HL-60 (cell line): ENCODE measurements at regions not wholly inside any gene's neighbourhood (a gene's known extent, or its start where the extent isn't known, plus 50 kb on each side); places are given as distances from the start of the nearest gene placed in this dataset.

Experiments
- DNase-seq, 2 experiments: peaks; one replicate each; pipeline ENCODE4 v3.0.0-alpha.2; 2010 to 2020; ENCODE audit warnings: low read depth in 1 of 2, low spot score in 1 of 2
- H3K27ac ChIP-seq: fragments of 250-450 bp; sonication (Bioruptor Pico); replicated peaks from 2 replicates; pipeline ENCODE4 v1.5.1; 2020; ENCODE audit warnings: mild to moderate bottlenecking, moderate library complexity
- H3K27me3 ChIP-seq: fragments of 250-450 bp; sonication (Bioruptor Pico); 2 replicates; pipeline ENCODE4 v1.5.1; 2021; ENCODE audit warnings: mild to moderate bottlenecking, moderate library complexity; ENCODE audit not compliant: insufficient read depth, poor library complexity, severe bottlenecking
- H3K4me3 ChIP-seq: replicated peaks from 2 replicates; pipeline ENCODE4 v1.5.1; 2011; ENCODE audit warnings: mild to moderate bottlenecking, control low read depth, low read length; ENCODE audit not compliant: insufficient read depth
- GABPA ChIP-seq: IDR thresholded peaks from 2 replicates; pipeline ENCODE4 v1.6.1; 2012; ENCODE audit warnings: low read depth
- POLR2AphosphoS5 ChIP-seq: IDR thresholded peaks from 2 replicates; pipeline ENCODE4 v1.6.1; 2012; ENCODE audit warnings: low read depth
- REST ChIP-seq: IDR thresholded peaks from 2 replicates; pipeline ENCODE4 v1.6.1; 2012; ENCODE audit warnings: low read depth; ENCODE audit not compliant: insufficient replicate concordance
- SPI1 ChIP-seq: IDR thresholded peaks from 2 replicates; pipeline ENCODE4 v1.6.1; 2012; ENCODE audit warnings: low read depth, mild to moderate bottlenecking, borderline replicate concordance
- TF ChIP-seq, protein P1 (sequence below): IDR thresholded peaks from one replicate; pipeline ENCODE4 v1.5.1; 2011; ENCODE audit warnings: low read length, control low read depth, inconsistent platforms; ENCODE audit not compliant: insufficient read depth

DNA sequence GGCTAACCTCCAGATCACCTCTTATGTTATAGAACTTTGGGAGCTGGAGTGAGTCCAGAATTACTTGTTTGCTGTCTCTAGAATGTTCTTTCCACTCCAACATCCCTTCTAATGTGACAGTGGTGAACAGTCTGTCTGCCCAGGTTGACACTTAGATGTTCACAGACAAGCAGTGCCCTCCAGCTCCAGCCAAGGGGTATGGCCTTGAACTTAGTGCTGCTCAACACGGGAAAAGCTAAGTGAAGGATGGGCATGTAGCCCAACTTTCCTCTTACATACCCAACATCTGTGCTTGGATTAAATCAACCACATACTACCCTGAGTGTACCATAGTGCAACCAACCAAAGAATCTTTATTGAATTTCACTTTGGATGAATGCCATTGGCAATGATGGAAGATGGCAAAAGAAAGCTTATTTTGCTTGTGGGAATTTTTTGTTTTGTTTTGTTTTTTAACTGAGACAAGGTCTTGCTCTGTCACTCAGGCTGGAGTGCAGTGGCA is 201.2 kb downstream of the NXNL2 start:
- H3K4me3 ChIP-seq, result no peak overlapping the region
- no peak for DNase-seq
- no peaks in the 10 kb centered on the region for H3K27me3 ChIP-seq
- TF ChIP-seq GABPA (no peak), SPI1 (no peak), POLR2AphosphoS5 (no peak), REST (no peak)
- TF ChIP-seq, protein P1, sequence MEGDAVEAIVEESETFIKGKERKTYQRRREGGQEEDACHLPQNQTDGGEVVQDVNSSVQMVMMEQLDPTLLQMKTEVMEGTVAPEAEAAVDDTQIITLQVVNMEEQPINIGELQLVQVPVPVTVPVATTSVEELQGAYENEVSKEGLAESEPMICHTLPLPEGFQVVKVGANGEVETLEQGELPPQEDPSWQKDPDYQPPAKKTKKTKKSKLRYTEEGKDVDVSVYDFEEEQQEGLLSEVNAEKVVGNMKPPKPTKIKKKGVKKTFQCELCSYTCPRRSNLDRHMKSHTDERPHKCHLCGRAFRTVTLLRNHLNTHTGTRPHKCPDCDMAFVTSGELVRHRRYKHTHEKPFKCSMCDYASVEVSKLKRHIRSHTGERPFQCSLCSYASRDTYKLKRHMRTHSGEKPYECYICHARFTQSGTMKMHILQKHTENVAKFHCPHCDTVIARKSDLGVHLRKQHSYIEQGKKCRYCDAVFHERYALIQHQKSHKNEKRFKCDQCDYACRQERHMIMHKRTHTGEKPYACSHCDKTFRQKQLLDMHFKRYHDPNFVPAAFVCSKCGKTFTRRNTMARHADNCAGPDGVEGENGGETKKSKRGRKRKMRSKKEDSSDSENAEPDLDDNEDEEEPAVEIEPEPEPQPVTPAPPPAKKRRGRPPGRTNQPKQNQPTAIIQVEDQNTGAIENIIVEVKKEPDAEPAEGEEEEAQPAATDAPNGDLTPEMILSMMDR, result no peak
- no peak overlapping the region for H3K27ac ChIP-seq

DNA sequence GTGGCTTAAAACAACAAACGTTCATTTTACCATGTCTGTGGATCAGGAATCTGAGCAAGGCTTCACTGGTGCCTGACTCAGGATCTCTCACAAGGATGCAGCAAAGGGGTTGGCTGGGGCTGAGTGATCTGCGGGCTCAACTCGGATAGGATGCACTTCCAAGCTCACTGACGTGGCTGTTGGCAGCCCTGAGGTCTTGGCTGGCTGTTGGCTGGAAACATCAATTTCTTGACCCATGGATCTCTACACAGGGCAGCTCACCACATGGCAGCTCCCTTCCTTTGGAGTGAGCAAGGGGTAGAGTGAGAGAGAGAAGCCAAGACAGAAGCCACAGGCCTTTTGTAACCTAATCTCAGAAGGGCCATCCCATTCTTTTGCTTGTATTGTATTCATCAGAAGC is 202.1 kb downstream of the NXNL2 start:
- Histone ChIP-seq H3K27me3 (no peaks in the 10 kb centered on the region), H3K27ac (no peak overlapping the region), H3K4me3 (no peak overlapping the region)
- no peak for DNase-seq
- TF ChIP-seq SPI1 (no peak), GABPA (no peak), POLR2AphosphoS5 (no peak)

DNA sequence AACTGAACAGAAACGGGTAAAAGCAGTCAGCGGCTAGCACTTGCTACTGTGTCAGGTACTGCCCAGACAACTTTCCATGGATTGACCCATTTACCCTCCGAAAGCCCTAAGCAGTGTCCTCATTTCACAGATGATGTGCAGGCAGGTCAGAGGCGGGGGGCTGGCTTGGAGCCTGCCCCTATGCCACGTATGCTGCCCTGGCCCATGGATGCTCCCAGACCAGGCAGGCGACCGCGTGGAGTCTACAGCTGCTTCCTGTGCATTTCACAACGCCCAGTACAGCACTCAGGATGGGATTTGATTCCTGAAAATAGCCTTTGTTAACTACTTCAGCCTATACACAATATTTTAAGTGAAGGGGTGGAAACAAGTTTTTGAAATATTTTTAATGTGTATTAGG is 202.9 kb downstream of the NXNL2 start:
- TF ChIP-seq POLR2AphosphoS5 (no peak), REST (no peak), SPI1 (no peak), GABPA (no peak)
- TF ChIP-seq, protein P1, result no peak
- no peak for DNase-seq
- Histone ChIP-seq H3K4me3 (no peak overlapping the region), H3K27me3 (no peaks in the 10 kb centered on the region), H3K27ac (no peak overlapping the region)

DNA sequence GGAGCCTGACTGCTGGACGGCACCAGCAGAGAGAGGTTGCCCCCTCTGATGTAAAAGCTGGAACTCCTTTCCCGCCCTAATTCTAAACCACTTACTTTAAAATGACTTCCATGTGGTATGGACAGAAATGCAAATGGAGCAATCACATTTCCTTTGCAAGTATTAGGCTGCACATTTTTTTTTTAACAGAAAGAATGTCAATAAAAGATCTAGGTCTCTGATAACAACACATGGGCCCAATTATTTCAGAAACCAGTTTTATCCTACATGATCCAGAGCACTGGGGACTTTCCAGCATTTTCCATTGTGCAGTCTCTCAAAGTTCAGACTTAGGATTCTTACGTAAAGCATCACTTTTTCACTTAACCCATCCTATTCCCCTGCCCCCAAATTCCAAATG is 203.7 kb downstream of the NXNL2 start:
- DNase-seq, result no peak
- TF ChIP-seq, protein P1, result no peak
- no peak for TF ChIP-seq REST
- no peak for TF ChIP-seq GABPA
- TF ChIP-seq SPI1, result no peak
- Histone ChIP-seq H3K4me3 (no peak overlapping the region), H3K27ac (no peak overlapping the region), H3K27me3 (no peaks in the 10 kb centered on the region)
